HUES6 (cell line): ENCODE measurements at regions not wholly inside any gene's neighbourhood (a gene's known extent, or its start where the extent isn't known, plus 50 kb on each side); places are given as distances from the start of the nearest gene placed in this dataset.
"Not testable (repeated sequence)": the region's sequence is repeated elsewhere in the genome, so short reads cannot be mapped to it uniquely, and the experiment has no call there.

ENCODE experiments used
- H3K27ac ChIP-seq: 2 replicates; pipeline ENCODE4 v1.7.0; 2013; ENCODE audit warnings: low read depth, mild to moderate bottlenecking, low read length, inconsistent platforms
- H3K27me3 ChIP-seq: 2 replicates; pipeline ENCODE4 v1.6.1; 2013; ENCODE audit warnings: low read length; ENCODE audit not compliant: control insufficient read depth, insufficient read depth
- H3K36me3 ChIP-seq: 2 replicates; pipeline ENCODE4 v1.6.1; 2013; ENCODE audit warnings: low read length; ENCODE audit not compliant: control insufficient read depth, insufficient read depth
- H3K4me1 ChIP-seq: 2 replicates; pipeline ENCODE4 v1.6.1; 2013; ENCODE audit warnings: low read length; ENCODE audit not compliant: control insufficient read depth, insufficient read depth
- H3K4me3 ChIP-seq: 2 replicates; pipeline ENCODE4 v1.5.1; 2013; ENCODE audit warnings: low read depth, low read length
- H3K9ac ChIP-seq: one replicate; pipeline ENCODE4 v1.6.1; 2013; ENCODE audit warnings: mild to moderate bottlenecking, low read length
- H3K9me3 ChIP-seq: 2 replicates; pipeline ENCODE4 v1.6.1; 2013; ENCODE audit warnings: low read depth, low read length; ENCODE audit not compliant: control insufficient read depth, insufficient read depth

- no peaks in the 10 kb centered on the region for H3K4me1 ChIP-seq
- 0 out of 2 replicates have a peak, but pooled peaks cover 3% of the 10 kb centered on the region for H3K9me3 ChIP-seq
- no peak overlapping the region for H3K27ac ChIP-seq
- no peaks in the 10 kb centered on the region for H3K36me3 ChIP-seq
- no peak overlapping the region for H3K9ac ChIP-seq
- H3K27me3 ChIP-seq: no peaks in the 10 kb centered on the region
- H3K4me3 ChIP-seq: no peak overlapping the region
Measured at GRCh38 chr20:54929191-54929590, 453.8 kb downstream of the DOK5 start.

DNA sequence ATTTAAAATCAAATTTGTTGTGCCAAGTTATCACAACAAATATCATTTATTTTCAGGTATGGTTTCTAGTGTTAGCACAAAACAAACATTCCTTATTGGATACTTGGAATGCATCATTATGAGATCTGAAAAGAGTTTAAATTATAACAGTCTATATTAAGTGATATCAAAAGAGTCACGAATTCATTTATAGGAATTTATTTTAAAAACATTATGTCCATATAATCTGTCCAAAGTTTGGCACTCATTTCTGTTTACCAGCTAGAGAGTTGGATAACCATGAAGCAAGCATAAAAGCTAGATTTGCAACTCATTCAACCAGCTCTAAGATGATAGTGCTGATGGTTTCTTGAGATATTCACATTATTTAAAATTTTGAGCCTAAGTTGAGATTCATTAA is 453.2 kb downstream of the DOK5 start:
- no peaks in the 10 kb centered on the region for H3K36me3 ChIP-seq
- no peak overlapping the region for H3K27ac ChIP-seq
- no peak overlapping the region for H3K4me3 ChIP-seq
- H3K4me1 ChIP-seq: no peaks in the 10 kb centered on the region
- H3K27me3 ChIP-seq: no peaks in the 10 kb centered on the region
- H3K9ac ChIP-seq: no peak overlapping the region
- H3K9me3 ChIP-seq: 0 out of 2 replicates have a peak, but pooled peaks cover 3% of the 10 kb centered on the region

- Histone ChIP-seq H3K27me3 (no peaks in the 10 kb centered on the region), H3K27ac (no peak overlapping the region), H3K36me3 (no peaks in the 10 kb centered on the region), H3K4me1 (no peaks in the 10 kb centered on the region), H3K9ac (no peak overlapping the region), H3K9me3 (no peaks in the 10 kb centered on the region), H3K4me3 (no peak overlapping the region)
Measured at GRCh38 chr20:54922636-54923035, 447.2 kb downstream of the DOK5 start.

DNA sequence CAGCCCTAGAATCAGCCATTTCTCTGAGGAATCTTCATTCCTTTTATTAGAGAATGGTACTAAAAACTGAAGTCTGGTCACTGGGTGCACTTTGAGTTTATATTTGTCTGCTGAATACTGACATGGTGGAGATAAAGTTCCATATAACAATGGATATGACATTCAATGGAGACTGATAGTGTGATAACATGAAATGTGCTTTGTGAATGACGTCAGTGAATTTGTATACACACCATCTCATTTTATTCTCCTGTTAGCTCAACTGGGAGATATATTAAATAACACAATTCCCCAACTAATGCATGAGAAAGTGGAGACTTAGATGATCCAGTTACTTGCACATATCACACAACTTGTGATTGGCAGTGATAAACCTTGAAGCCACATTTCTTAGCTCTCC is 446.7 kb downstream of the DOK5 start:
- Histone ChIP-seq H3K4me3 (no peak overlapping the region), H3K4me1 (no peaks in the 10 kb centered on the region), H3K9ac (no peak overlapping the region), H3K27me3 (no peaks in the 10 kb centered on the region), H3K27ac (no peak overlapping the region), H3K9me3 (no peaks in the 10 kb centered on the region), H3K36me3 (no peaks in the 10 kb centered on the region)

GRCh38 chr20:54920491-54920890 is 445.1 kb downstream of the DOK5 start:
- H3K9me3 ChIP-seq: no peaks in the 10 kb centered on the region
- no peaks in the 10 kb centered on the region for H3K27me3 ChIP-seq
- no peak overlapping the region for H3K27ac ChIP-seq
- no peaks in the 10 kb centered on the region for H3K4me1 ChIP-seq
- H3K4me3 ChIP-seq: no peak overlapping the region
- H3K36me3 ChIP-seq: no peaks in the 10 kb centered on the region
- no peak overlapping the region for H3K9ac ChIP-seq

- not testable (repeated sequence) for H3K4me3 ChIP-seq, H3K9me3 ChIP-seq
Measured at GRCh38 chr20:54918993-54919392, 443.6 kb downstream of the DOK5 start.

GRCh38 chr20:54914995-54915394 is 439.6 kb downstream of the DOK5 start:
- H3K4me1 ChIP-seq: no peaks in the 10 kb centered on the region

More at GRCh38 chr20:54918993-54919392, 443.6 kb downstream of the DOK5 start:
- H3K9ac ChIP-seq, H3K27ac ChIP-seq, H3K4me1 ChIP-seq, H3K36me3 ChIP-seq, H3K27me3 ChIP-seq: not testable (repeated sequence)

DNA sequence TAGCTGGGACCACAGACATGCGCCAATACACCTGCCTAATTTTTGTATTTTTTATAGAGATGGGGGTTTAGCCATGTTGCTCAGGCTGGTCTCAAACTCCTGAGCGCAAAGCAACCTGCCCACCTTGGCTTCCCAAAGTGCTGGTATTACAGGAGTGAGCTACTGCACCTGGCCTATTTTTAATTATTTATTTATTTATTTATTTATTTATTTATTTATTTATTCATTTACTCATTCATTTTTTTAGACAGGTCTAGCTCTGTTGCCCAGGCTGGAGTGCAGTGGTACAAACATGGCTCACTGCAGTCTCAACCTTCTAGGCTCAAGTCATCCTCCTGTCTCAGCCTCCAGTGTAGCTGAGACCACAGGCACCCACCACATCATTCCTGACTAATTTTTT is 434.3 kb downstream of the DOK5 start:
- Histone ChIP-seq H3K27me3 (no peaks in the 10 kb centered on the region), H3K9ac (no peak overlapping the region), H3K36me3 (no peaks in the 10 kb centered on the region), H3K27ac (no peak overlapping the region), H3K9me3 (peaks cover 2% of the 10 kb centered on the region; the same call in 1 of the 2 replicates), H3K4me1 (no peaks in the 10 kb centered on the region), H3K4me3 (no peak overlapping the region)

More at GRCh38 chr20:54914995-54915394, 439.6 kb downstream of the DOK5 start:
- no peaks in the 10 kb centered on the region for H3K36me3 ChIP-seq
- no peak overlapping the region for H3K27ac ChIP-seq
- no peak overlapping the region for H3K9ac ChIP-seq
- H3K9me3 ChIP-seq: no peaks in the 10 kb centered on the region
- H3K4me3 ChIP-seq: no peak overlapping the region
- no peaks in the 10 kb centered on the region for H3K27me3 ChIP-seq

DNA sequence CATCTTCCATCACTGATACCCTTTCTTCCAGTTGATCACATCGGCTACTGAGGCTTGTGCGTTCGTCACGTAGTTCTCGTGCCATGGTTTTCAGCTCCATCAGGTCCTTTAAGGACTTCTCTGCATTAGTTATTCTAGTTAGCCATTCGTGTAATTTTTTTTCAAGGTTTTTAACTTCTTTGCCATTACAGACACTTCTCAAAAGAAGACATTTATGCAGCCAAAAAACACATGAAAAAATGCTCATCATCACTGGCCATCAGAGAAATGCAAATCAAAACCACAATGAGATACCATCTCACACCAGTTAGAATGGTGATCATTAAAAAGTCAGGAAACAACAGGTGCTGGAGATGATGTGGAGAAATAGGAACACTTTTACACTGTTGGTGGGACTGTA is 430.7 kb downstream of the DOK5 start:
- H3K27ac ChIP-seq, H3K4me3 ChIP-seq, H3K9ac ChIP-seq, H3K36me3 ChIP-seq, H3K9me3 ChIP-seq, H3K27me3 ChIP-seq, H3K4me1 ChIP-seq: not testable (repeated sequence)

DNA sequence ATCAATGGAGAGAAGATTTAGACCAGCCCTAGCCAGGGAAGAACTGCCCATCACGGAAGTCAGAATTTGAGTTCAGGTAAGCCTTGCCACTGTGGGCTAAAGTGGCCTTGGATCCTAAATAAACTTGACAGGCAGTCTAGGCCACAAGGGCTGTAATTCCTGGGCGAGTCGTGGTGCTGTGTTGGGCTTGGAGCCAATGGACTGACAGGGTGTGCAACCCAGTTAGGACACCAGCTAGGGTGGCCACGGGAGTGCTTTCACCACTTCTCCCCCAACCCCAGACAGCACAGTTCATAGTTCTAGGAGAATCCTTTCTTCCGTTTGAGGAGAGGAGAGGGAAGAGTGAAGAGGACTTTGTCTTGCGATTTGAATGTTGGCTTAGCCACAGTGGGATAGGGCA is 422.4 kb downstream of the DOK5 start:
- Histone ChIP-seq H3K27me3 (no peaks in the 10 kb centered on the region), H3K4me1 (no peaks in the 10 kb centered on the region), H3K9ac (no peak overlapping the region), H3K27ac (no peak overlapping the region), H3K4me3 (no peak overlapping the region), H3K36me3 (no peaks in the 10 kb centered on the region), H3K9me3 (no peaks in the 10 kb centered on the region)

DNA sequence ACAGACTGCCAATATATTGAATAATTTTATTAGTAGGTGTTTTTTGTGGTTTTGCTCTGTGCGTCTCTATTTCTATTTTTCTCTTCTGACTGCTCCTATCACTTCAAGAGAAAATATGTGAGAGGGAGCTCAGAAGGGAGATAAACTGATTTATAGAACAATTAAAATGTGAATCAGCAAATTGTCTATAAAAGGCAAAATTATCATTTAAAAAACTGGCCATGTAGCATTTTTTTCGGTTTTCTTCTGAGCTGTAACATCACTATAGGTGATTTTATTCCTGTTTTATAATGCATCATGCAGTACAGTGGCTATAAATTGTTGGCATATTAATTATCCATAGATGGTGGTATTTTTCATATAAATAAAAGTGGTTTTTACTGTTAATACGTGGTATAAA is 416.5 kb downstream of the DOK5 start:
- no peaks in the 10 kb centered on the region for H3K4me1 ChIP-seq
- H3K9me3 ChIP-seq: no peaks in the 10 kb centered on the region
- H3K27me3 ChIP-seq: no peaks in the 10 kb centered on the region
- H3K9ac ChIP-seq: no peak overlapping the region
- no peak overlapping the region for H3K27ac ChIP-seq
- H3K4me3 ChIP-seq: no peak overlapping the region
- no peaks in the 10 kb centered on the region for H3K36me3 ChIP-seq

DNA sequence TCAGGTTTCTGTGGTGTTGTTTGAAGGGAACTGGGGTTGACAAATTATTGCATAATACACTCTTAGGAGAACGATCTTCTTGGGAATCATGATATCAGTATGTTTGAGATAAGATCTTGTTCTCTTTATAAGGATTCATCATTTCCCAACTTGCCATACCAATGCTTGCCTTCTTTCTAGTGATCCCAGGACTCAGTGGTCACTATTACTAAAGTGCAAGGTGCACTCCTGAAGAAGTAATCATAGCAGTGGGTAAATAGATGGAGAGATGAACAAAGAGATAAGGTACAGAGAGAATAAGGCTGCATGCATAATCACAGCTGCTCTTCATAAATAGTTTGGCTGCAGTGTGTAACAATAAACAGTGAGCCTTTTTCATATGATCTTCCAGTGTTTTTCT is 404.0 kb downstream of the DOK5 start:
- Histone ChIP-seq H3K9ac (no peak overlapping the region), H3K36me3 (no peaks in the 10 kb centered on the region), H3K27ac (no peak overlapping the region), H3K4me1 (no peaks in the 10 kb centered on the region), H3K27me3 (no peaks in the 10 kb centered on the region), H3K9me3 (no peaks in the 10 kb centered on the region), H3K4me3 (no peak overlapping the region)
